HEK293 (cell line): ENCODE measurements at regions not wholly inside any gene's neighbourhood (a gene's known extent, or its start where the extent isn't known, plus 50 kb on each side); places are given as distances from the start of the nearest gene placed in this dataset.

Source experiments
- CTCF ChIP-seq: fragments of 450-650 bp; formaldehyde crosslinking; IDR thresholded peaks from 2 replicates; pipeline ENCODE4 v1.5.1; 2016; ENCODE audit warnings: missing biosample characterization, missing genetic modification characterization
- HOXA7 ChIP-seq: sonication (generic); formaldehyde crosslinking; IDR thresholded peaks from 2 replicates; pipeline ENCODE4 v1.8.1; 2022; ENCODE audit warnings: missing genetic modification reagents, borderline replicate concordance
- PBX3 ChIP-seq: sonication (generic); formaldehyde crosslinking; IDR thresholded peaks from 2 replicates; pipeline ENCODE4 v1.8.1; 2022; ENCODE audit warnings: mild to moderate bottlenecking, moderate library complexity, missing genetic modification reagents
- SCRT2 ChIP-seq: fragments of 450-650 bp; formaldehyde crosslinking; IDR thresholded peaks from 2 replicates; pipeline ENCODE4 v1.5.1; 2016; ENCODE audit warnings: missing biosample characterization, missing genetic modification characterization
- YY1 ChIP-seq: fragments of 450-650 bp; formaldehyde crosslinking; IDR thresholded peaks from 2 replicates; pipeline ENCODE4 v1.5.1; 2018; ENCODE audit warnings: missing biosample characterization, missing genetic modification characterization
- ZFP41 ChIP-seq: fragments of 450-650 bp; formaldehyde crosslinking; IDR thresholded peaks from 2 replicates; pipeline ENCODE4 v1.5.1; 2016; ENCODE audit warnings: missing biosample characterization, missing genetic modification characterization, borderline replicate concordance
- ZFP69B ChIP-seq: fragments of 450-650 bp; formaldehyde crosslinking; IDR thresholded peaks from 2 replicates; pipeline ENCODE4 v1.5.1; 2016; ENCODE audit warnings: missing biosample characterization, missing genetic modification characterization
- ZNF239 ChIP-seq: fragments of 450-650 bp; formaldehyde crosslinking; IDR thresholded peaks from 2 replicates; pipeline ENCODE4 v1.5.1; 2016; ENCODE audit warnings: missing biosample characterization, missing genetic modification characterization
- ZNF311 ChIP-seq: fragments of 450-650 bp; formaldehyde crosslinking; IDR thresholded peaks from 2 replicates; pipeline ENCODE4 v1.5.1; 2017; ENCODE audit warnings: missing biosample characterization, missing genetic modification characterization, borderline replicate concordance
- ZNF404 ChIP-seq: fragments of 450-650 bp; formaldehyde crosslinking; IDR thresholded peaks from 2 replicates; pipeline ENCODE4 v1.5.1; 2017; ENCODE audit warnings: missing biosample characterization, missing genetic modification characterization
- ZNF488 ChIP-seq: fragments of 450-650 bp; formaldehyde crosslinking; IDR thresholded peaks from 2 replicates; pipeline ENCODE4 v1.5.1; 2016; ENCODE audit warnings: missing biosample characterization, missing genetic modification characterization
- ZNF544 ChIP-seq: fragments of 450-650 bp; formaldehyde crosslinking; IDR thresholded peaks from 2 replicates; pipeline ENCODE4 v1.5.0; 2017; ENCODE audit warnings: missing biosample characterization, missing genetic modification characterization
- ZNF747 ChIP-seq: fragments of 450-650 bp; formaldehyde crosslinking; IDR thresholded peaks from 2 replicates; pipeline ENCODE4 v1.5.1; 2016; ENCODE audit warnings: missing biosample characterization, missing genetic modification characterization
- ZNF791 ChIP-seq: fragments of 450-650 bp; formaldehyde crosslinking; IDR thresholded peaks from 2 replicates; pipeline ENCODE4 v1.5.1; 2016; ENCODE audit warnings: missing biosample characterization, missing genetic modification characterization

- no peak for TF ChIP-seq ZNF488 (tag by site-specific recombination)
- no peak for TF ChIP-seq HOXA7 (CRISPR knock-in tag)
- TF ChIP-seq SCRT2 (tag by site-specific recombination): no peak
- no peak for TF ChIP-seq ZNF747 (tag by site-specific recombination)
- TF ChIP-seq ZNF311 (tag by site-specific recombination): no peak
- no peak for TF ChIP-seq CTCF (tag by site-specific recombination)
- TF ChIP-seq ZNF791 (tag by site-specific recombination): no peak
- no peak for TF ChIP-seq ZNF404 (tag by site-specific recombination)
- no peak for TF ChIP-seq ZNF544 (tag by site-specific recombination)
- TF ChIP-seq PBX3: no peak
- TF ChIP-seq ZNF239 (tag by site-specific recombination): no peak
- TF ChIP-seq YY1 (tag by site-specific recombination): no peak
- TF ChIP-seq ZFP41: no peak
- no peak for TF ChIP-seq ZFP69B
Measured at GRCh38 chr1:157301477-157302198, 163.4 kb upstream of the ETV3 start.
